Endothelial cell of umbilical vein (primary cell): ENCODE measurements at regions not wholly inside any gene's neighbourhood (a gene's known extent, or its start where the extent isn't known, plus 50 kb on each side); places are given as distances from the start of the nearest gene placed in this dataset.

ENCODE experiments used
- BruUV-seq: library from RNA; stranded (reverse); fragments of 400-500 nt; replicated peaks from 2 replicates; lab custom pipeline; 2021; lab: Mats Ljungman, UMichigan
- CTCF ChIA-PET: fragments of 300-600, 350-600 bp; sonication (Branson Sonifier 250); formaldehyde crosslinking; loops from one replicate; lab custom pipeline; 2021; ENCODE audit warnings: antibody characterized with exemption, inconsistent platforms; lab: Charles Lee
- POLR2A ChIA-PET: fragments of 300-600, 350-600 bp; sonication (Branson Sonifier 250); formaldehyde crosslinking; loops from one replicate; lab custom pipeline; 2021; ENCODE audit warnings: antibody characterized with exemption, inconsistent platforms; lab: Charles Lee
- DNase-seq: peaks from one replicate; pipeline ENCODE4 v3.0.0-alpha.2; 2011; ENCODE audit warnings: low read depth, low spot score
- FAIRE-seq: peaks from 2 replicates; lab custom pipeline; 2011; peaks lifted over from hg19 to GRCh38; lab: Jason Lieb, UNC
- H2AFZ ChIP-seq: 2 replicates; pipeline ENCODE4 v1.6.0; 2012; ENCODE audit warnings: low read depth, low read length, control low read depth, inconsistent platforms
- H3K27ac ChIP-seq: 2 replicates; pipeline ENCODE4 v1.5.1; 2011; ENCODE audit warnings: low read depth, mild to moderate bottlenecking, control low read depth, low read length, moderate library complexity; ENCODE audit not compliant: insufficient read depth
- H3K27me3 ChIP-seq, 2 experiments: 2 replicates each; pipeline versions ENCODE4 v1.6.0 to v1.6.1; 2011; ENCODE audit warnings: low read length in 2 of 2, mixed read lengths in 1 of 2; ENCODE audit not compliant: control insufficient read depth in 2 of 2, insufficient read depth in 2 of 2
- H3K36me3 ChIP-seq, 2 experiments: 2 replicates in 1 of 2; 3 replicates in 1 of 2; pipeline ENCODE4 v1.5.1; 2011; ENCODE audit warnings: low read length in 2 of 2, mild to moderate bottlenecking in 1 of 2, moderate library complexity in 1 of 2; ENCODE audit not compliant: control insufficient read depth in 2 of 2, insufficient read depth in 2 of 2; ENCODE audit errors: extremely low read depth in 1 of 2
- H3K4me1 ChIP-seq: 3 replicates; pipeline ENCODE4 v1.5.1; 2011; ENCODE audit warnings: mild to moderate bottlenecking, low read length; ENCODE audit not compliant: control insufficient read depth, insufficient read depth; ENCODE audit errors: extremely low read depth
- H3K4me2 ChIP-seq: 2 replicates; pipeline ENCODE4 v1.6.1; 2011; ENCODE audit warnings: low read length, control low read depth, mixed read lengths; ENCODE audit not compliant: insufficient read depth
- H3K4me3 ChIP-seq, 3 experiments: fragments of 200-600 bp in 1 of 3; sonication (generic), shearing (Covaris generic) in 1 of 3; replicated peaks in 1 of 3; 2 replicates each; pipeline ENCODE4 v1.5.1; 2011 to 2016; ENCODE audit warnings: control low read depth in 3 of 3, low read length in 3 of 3, mild to moderate bottlenecking in 2 of 3, inconsistent platforms in 1 of 3, low read depth in 1 of 3, moderate library complexity in 1 of 3; ENCODE audit not compliant: insufficient read depth in 1 of 3
- H3K79me2 ChIP-seq: 2 replicates; pipeline ENCODE4 v1.6.0; 2012; ENCODE audit warnings: low read length, inconsistent platforms; ENCODE audit not compliant: control insufficient read depth, insufficient read depth
- H3K9ac ChIP-seq: replicated peaks from 2 replicates; pipeline ENCODE3; 2011; ENCODE audit warnings: low read length, control low read depth; ENCODE audit not compliant: insufficient read depth; ENCODE audit errors: extremely low read depth
- H3K9me1 ChIP-seq: replicated peaks from 3 replicates; pipeline ENCODE4 v1.6.0; 2011; ENCODE audit warnings: mild to moderate bottlenecking, low read length; ENCODE audit not compliant: control insufficient read depth, insufficient read depth; ENCODE audit errors: extremely low read depth
- H3K9me3 ChIP-seq: replicated peaks from 2 replicates; pipeline ENCODE4 v1.5.1; 2012; ENCODE audit warnings: low read length, inconsistent platforms; ENCODE audit not compliant: control insufficient read depth, insufficient read depth
- H4K20me1 ChIP-seq: replicated peaks from 2 replicates; pipeline ENCODE3; 2011; ENCODE audit warnings: mild to moderate bottlenecking, low read length; ENCODE audit not compliant: control insufficient read depth, insufficient read depth; ENCODE audit errors: extremely low read depth
- EZH2 ChIP-seq: IDR thresholded peaks from 2 replicates; pipeline ENCODE4 v1.6.1; 2012; ENCODE audit warnings: borderline replicate concordance, low read depth, mild to moderate bottlenecking, moderate library complexity, low read length, inconsistent platforms; ENCODE audit not compliant: severe bottlenecking
- FOS ChIP-seq: IDR thresholded peaks from 2 replicates; pipeline ENCODE4 v1.6.1; 2011; ENCODE audit warnings: mild to moderate bottlenecking, low read length, moderate library complexity, borderline replicate concordance; ENCODE audit not compliant: insufficient read depth
- GATA2 ChIP-seq: IDR thresholded peaks from 2 replicates; pipeline ENCODE4 v1.7.0; 2011; ENCODE audit warnings: low read depth, mild to moderate bottlenecking, moderate library complexity, mixed read lengths, low read length; ENCODE audit not compliant: insufficient read length, insufficient read depth
- JUN ChIP-seq: IDR thresholded peaks from 2 replicates; pipeline ENCODE4 v1.6.1; 2011; ENCODE audit warnings: borderline replicate concordance, low read depth; ENCODE audit not compliant: insufficient read length, insufficient read depth
- MYC ChIP-seq: IDR thresholded peaks from one replicate; pipeline ENCODE4 v1.6.1; 2011; ENCODE audit warnings: mild to moderate bottlenecking, low read depth, low read length
- POLR2A ChIP-seq: IDR thresholded peaks from 2 replicates; pipeline ENCODE4 v1.6.1; 2012; ENCODE audit warnings: low read depth, mild to moderate bottlenecking, control low read depth, low read length
- POLR2AphosphoS5 ChIP-seq: IDR thresholded peaks from 2 replicates; pipeline ENCODE4 v1.6.1; 2012; ENCODE audit warnings: low read depth, mild to moderate bottlenecking, control low read depth, low read length, moderate library complexity; ENCODE audit not compliant: insufficient read depth
- dilution Hi-C: fragments of 300-500 bp; cut with MboI; formaldehyde crosslinking; loops from one replicate; pipeline ENCODE4 v1.15.0; 2019; ENCODE audit warnings: low sequenced_read_pairs; ENCODE audit not compliant: extremely low pct_ligation_motif_present
- intact Hi-C: fragments of 100-400 bp; cut with micrococcal nuclease; formaldehyde crosslinking; loops from one replicate; pipeline ENCODE4 v1.10.0; 2022
- TF ChIP-seq, protein P1 (sequence below), 2 donors: IDR thresholded peaks; 1 replicate in 1 of 2; 2 replicates in 1 of 2; pipeline ENCODE4 v1.5.1; 2011; ENCODE audit warnings: low read length in 2 of 2, mild to moderate bottlenecking in 2 of 2, moderate library complexity in 2 of 2, control low read depth in 1 of 2, inconsistent platforms in 1 of 2, low read depth in 1 of 2; ENCODE audit not compliant: insufficient read depth in 1 of 2; ENCODE audit errors: extremely low read depth in 1 of 2
- TF ChIP-seq, protein P2 (sequence below): IDR thresholded peaks from 2 replicates; pipeline ENCODE4 v1.6.1; 2011; ENCODE audit not compliant: insufficient read depth, insufficient read length

DNA sequence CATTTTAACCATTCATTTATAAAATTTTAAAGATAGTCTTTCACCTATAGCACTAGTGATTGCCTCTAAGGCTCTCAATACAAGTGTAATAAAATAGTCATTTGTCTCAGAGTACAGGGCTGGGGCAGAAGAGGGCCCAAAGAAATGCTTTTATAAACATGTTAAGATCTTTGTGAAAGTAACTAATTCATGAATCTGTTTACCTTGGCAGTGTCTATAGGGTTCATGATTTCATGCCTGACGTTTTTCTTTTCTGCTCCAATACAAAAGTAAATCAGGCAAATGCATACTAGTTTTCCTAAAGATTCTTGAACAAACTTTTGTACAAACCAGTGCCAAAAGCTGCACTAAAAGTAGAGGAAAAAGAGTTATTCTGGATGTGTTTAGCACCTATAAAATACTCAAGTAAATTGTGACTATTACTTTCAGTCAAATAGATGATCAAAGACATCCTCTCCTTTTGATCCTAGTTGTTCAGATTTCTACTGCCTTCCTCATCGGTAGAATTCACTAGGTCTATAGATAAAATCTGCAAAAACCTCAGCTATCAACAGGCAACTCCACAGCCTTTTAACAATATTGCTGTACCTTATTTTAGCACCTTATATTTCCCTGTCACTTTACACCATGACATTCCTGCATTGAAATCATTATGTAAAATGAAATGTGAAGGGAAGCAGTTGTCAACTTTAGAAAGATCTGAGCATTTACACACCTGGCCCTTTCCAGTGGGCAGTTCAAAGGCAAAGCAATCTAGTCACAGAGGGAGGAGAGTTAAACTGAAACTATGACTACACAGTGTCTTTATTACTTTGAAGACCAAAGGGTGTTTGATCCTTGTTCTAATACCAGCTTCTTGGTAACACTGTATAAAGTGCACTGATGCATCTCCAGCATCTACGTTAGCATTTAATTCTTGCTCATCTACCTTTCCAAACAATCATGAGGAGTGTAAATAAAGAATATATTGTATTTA lies 100.0 kb upstream of the MED13 start:
- H3K4me3 ChIP-seq, result no peak overlapping the region
- FAIRE-seq, result no peak

More for the DNA sequence above, 100.0 kb upstream of the MED13 start:
- BruUV-seq, result no TSS peak
- Histone ChIP-seq H3K27ac (no peak overlapping the region), H3K36me3 (no peaks in the 10 kb centered on the region), H3K4me1 (no peaks in the 10 kb centered on the region), H2AFZ (no peak overlapping the region), H3K9me1 (no peaks in the 10 kb centered on the region), H3K9ac (no peak overlapping the region), H3K79me2 (no peaks in the 10 kb centered on the region), H3K4me2 (no peak overlapping the region), H3K27me3 (peaks cover 0 to 2% of the 10 kb centered on the region in 2 experiments), H4K20me1 (no peaks in the 10 kb centered on the region), H3K9me3 (no peaks in the 10 kb centered on the region)
- no peak for DNase-seq
- no peak for TF ChIP-seq POLR2AphosphoS5
- no peak for TF ChIP-seq MYC
- no peak for TF ChIP-seq EZH2
- no peak for TF ChIP-seq JUN
- TF ChIP-seq POLR2A, result no peak
- no peak for TF ChIP-seq GATA2
- no peak for TF ChIP-seq FOS
- TF ChIP-seq, protein P1, sequence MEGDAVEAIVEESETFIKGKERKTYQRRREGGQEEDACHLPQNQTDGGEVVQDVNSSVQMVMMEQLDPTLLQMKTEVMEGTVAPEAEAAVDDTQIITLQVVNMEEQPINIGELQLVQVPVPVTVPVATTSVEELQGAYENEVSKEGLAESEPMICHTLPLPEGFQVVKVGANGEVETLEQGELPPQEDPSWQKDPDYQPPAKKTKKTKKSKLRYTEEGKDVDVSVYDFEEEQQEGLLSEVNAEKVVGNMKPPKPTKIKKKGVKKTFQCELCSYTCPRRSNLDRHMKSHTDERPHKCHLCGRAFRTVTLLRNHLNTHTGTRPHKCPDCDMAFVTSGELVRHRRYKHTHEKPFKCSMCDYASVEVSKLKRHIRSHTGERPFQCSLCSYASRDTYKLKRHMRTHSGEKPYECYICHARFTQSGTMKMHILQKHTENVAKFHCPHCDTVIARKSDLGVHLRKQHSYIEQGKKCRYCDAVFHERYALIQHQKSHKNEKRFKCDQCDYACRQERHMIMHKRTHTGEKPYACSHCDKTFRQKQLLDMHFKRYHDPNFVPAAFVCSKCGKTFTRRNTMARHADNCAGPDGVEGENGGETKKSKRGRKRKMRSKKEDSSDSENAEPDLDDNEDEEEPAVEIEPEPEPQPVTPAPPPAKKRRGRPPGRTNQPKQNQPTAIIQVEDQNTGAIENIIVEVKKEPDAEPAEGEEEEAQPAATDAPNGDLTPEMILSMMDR (IDR thresholded peaks at IDR 0.05; ENCODE audit: extremely low read depth in 1 of 2, insufficient read depth in 1 of 2, low read depth in 1 of 2, low read length in 2 of 2), result no peak
- TF ChIP-seq, protein P2, sequence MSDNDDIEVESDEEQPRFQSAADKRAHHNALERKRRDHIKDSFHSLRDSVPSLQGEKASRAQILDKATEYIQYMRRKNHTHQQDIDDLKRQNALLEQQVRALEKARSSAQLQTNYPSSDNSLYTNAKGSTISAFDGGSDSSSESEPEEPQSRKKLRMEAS, result no peak
- POLR2A ChIA-PET, result no interaction called here
- dilution Hi-C loops (no loop called here), intact Hi-C loops (no loop called here)
- CTCF ChIA-PET, result no interaction called here
